GM21723 (cell line): ENCODE measurements at regions not wholly inside any gene's neighbourhood (a gene's known extent, or its start where the extent isn't known, plus 50 kb on each side); places are given as distances from the start of the nearest gene placed in this dataset.
"Not testable (repeated sequence)": the region's sequence is repeated elsewhere in the genome, so short reads cannot be mapped to it uniquely, and the experiment has no call there.

Source experiments
- ATAC-seq: cut with Tn5 transposase; IDR thresholded peaks from one replicate; pipeline ENCODE4 v1.9.1; 2021; ENCODE audit warnings: mild to moderate bottlenecking, moderate library complexity; ENCODE audit not compliant: unreplicated experiment

DNA sequence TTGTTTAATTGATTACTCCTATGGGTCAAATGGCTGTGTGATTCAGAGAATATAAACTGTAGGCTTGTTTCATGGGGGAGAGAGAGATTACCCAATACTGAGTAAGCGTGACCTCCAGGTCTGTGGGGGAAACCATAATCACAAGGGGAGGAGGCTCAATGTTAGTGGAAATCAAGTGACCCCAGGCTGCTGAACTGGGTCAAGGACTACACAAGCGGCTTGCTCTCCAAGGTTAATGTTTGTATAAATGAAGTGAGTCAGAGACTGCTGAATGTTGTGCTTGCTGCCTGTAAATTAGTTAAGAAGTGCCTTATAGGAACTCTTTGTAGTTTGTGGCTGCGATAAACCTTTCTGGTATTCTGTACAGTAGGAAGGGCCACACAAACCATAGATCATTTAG, 479.7 kb downstream of the AACS start:
- ATAC-seq, result no peak

DNA sequence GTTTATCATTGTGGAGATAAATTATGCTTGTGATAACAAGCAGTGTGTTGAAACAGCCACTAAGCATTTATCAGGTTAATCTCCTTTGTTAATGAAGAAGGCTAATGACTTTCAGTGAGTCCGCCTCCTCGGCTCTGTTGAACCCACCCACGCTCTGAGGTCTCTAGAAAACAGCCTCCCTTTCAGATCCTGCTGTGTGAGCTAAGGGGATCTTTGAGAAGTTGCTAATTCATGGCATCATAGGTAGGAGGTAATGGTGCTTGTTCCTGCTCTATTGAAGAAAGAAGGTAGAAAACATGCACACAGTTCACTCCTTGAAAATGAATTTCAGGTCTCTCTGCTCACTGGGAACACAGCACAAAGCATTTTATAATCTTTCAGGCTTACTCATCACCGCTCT, 483.9 kb downstream of the AACS start:
- no peak for ATAC-seq

DNA sequence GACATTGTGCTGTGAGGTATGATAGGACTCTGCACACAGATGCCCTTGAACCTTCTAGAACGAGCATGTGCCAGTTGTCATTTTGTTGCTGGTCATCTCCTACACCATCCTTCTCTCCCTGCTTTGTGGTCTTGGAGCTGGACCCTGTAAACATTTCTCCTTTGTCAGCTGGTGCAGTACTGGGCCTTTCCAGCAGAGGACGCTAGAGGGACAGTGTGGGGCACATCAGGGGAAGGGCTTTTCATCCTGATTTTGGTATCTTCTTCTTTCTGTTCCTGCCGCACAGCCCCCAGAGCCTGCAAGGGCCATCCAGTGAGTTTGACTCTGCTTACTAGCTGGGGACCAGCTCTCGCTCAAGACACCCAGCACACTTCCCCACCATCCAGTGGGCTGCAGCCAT, 484.6 kb downstream of the AACS start:
- no peak for ATAC-seq

DNA sequence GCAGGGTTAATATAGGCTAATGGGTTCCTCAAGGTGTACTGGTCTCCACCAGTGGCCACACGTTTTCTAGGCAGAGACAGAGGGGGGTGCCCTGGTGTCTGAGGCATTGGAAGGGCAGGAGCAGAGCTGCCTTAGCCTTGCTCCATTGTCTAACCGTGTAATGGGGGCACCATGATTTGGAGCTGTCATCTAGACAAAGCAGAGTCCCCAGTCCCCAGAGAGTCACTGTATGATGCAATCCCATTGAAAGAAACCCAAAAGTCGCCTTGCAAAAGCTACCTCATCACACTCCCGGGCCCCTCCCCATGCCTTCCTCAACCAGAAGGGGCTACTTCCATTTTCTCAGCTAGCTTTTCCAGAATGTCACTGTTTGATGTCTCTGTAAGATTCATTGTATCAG, 487.1 kb downstream of the AACS start:
- no peak for ATAC-seq

DNA sequence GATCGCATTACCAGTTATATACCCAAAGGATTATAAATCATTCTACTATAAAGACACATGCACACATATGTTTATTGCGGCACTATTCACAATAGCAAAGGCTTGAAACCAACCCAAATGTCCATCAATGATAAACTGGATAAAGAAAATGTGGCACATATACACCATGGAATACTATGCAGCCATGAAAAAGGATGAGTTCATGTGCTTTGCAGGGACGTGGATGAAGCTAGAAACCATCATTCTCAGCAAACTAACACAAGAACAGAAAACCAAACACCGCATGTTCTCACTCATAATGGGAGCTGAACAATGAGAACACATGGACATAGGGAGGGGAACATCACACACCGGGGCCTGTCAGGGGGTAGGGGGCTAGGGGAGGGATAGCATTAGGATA, 495.8 kb downstream of the AACS start:
- not testable (repeated sequence) for ATAC-seq

DNA sequence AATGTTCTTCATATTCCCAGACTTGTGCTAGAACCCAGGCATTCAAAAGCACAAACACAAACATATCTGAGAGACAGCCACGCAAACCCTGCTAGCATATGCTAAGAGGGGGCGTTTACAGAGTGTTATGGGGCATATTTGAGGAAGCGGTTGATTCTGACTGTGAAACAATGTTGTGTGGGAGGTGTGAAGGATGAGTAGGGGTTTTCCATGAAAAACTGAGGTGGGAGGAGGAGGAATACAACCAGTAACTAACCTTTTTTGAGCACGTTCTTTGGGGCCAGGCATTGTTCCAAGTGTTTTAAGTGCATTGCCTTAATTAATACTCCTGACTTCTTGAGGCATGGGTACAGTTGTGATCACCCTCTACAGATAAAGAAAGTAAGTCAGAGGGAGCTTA, 499.5 kb downstream of the AACS start:
- no peak for ATAC-seq

DNA sequence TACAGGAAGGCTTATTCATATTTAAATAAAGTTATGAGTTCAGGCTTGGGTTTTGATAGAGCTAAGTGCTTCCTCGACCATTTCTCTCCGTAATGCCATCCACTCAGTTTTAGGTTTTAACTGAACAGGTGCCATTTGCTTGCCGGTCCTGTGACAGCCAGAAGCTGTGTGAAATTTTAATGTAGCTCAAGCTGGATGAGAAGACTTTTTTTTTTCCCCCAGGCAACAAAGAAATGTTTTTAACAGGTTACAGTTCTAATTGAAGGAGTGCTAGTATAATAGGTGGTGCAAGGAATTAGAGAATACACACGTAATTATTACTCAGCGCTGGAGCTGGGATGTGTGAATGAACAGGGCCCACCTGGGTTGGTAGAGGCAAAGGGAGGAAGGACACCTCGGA, 502.3 kb downstream of the AACS start:
- no peak for ATAC-seq

DNA sequence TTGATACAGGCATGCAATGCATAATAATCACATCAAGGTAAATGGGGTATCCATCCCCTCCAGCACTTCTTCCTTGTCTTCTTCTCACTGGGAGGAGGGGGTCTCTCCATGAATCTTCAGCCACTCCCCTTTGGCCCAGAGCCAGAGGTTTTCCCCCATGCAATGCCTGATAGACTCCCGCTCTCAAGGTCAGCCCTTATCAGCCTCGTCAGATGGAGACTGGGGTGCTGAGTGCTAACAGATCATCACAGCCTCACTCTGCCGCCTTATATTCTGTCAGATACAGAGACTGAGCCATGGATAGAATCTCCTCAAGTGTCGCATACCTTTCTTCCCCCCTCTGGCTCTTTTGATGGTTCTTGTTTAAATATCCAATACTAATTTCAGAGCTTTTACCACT, 503.1 kb downstream of the AACS start:
- ATAC-seq, result no peak

DNA sequence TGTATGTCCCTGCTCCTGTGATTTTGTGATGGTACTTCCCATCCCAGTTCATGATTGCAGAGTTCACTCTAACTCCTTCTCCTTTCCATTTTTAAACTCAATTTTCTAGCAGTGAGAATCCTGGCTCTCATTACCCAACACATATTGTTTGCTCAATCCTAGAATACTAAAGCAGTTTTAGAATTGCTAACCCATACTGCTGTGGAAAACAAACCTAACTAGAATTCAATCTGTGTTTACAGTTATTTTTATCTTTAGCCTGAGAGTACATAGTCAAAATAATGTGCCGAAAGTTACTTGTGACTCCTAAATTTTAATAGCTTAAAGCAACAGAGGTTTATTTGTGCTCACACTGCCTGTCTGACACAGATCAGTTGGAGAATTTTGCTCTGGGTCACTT, 508.0 kb downstream of the AACS start:
- ATAC-seq, result no peak

DNA sequence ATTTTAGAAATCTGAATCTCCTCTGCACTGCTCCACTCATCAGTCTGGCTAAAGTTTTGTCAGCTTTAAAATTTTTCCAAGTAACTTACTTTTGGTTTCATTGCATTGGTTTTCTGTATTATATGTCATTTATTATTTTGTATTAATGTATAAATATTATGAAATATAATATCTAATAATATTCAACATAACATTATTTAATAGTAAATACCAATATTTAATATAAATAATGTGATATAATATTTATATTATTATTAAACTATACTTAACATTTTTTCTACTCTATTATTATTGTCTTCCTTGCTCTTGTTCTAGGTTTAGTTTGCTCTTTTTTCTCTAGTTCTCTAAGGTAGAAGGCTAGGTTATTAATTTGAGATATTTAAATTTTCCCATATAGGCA, 512.1 kb downstream of the AACS start:
- no peak for ATAC-seq

DNA sequence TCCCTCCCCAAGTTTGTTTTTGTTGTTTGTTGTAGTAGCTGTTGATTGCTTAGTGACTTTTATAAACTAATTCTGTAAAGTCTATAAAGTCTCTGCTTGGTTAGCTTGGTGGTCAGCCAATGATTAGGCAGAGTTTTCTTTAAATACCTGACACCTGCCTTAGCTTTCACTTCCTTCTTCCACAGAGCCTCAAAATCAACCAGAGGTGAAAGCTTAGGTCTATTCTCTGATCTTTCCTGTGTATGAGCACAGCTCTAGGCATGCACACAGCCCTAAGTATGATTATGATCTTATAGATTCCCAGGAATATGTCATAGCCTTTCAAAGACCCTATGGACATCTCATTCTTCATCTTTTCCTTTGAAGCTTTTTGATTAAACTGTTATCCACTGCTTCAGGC, 514.7 kb downstream of the AACS start:
- ATAC-seq, result no peak

DNA sequence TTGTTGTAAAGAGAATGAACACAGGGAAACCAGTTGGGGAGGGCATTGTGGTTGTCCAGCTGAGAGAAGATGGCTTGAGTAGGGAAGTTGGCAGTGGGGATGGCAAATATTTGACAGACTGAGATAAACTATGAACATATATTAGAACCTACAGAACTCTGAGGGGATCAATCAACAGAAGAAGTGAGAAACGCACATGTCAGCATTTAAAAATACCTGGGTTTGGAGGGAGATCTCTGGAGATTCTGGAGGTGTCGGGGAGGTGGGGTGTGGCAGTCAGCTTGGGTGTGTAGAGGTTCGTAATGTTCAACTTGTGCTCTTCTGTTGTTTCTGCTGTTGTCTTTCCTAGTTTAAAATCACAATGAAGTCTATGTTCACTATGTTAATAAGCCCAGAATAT, 517.8 kb downstream of the AACS start:
- ATAC-seq, result no peak

DNA sequence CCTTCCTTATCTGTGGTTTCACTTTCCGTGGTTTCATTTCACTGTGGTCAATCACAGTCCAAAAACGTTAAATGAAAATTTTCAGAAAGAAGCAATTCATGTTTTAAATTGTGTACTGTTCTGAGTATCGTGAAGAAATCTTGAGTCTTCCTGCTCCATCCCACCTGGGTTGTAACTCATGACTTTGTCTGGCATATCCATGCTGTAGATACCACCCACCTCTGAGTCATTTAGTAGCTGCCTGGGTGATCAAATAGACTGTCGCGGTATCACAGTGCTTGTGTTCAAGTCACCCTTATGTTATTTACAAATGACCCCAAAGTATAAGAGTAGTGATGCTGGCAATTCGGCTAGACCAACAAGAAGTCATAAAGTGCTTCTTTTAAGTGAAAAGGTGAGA, 521.2 kb downstream of the AACS start:
- no peak for ATAC-seq

DNA sequence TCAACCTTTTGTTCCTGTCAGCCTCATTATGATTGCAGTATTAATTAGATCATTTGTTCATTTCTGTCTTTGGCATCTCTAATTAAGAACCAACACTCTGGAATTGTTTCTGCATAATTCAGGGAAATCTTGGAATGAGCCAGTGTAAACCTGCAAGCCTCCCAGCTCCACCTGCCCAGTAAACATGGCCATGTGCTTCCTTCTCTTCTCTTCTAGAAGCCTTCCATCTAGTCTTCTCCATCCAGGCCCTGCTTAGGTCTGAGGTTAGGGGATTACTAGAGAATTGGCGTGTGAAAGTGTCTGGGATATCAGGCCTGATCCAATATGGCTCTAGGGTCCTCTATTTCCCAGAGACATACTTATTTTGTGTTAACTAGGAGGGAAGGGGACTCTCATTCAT, 528.0 kb downstream of the AACS start:
- no peak for ATAC-seq

DNA sequence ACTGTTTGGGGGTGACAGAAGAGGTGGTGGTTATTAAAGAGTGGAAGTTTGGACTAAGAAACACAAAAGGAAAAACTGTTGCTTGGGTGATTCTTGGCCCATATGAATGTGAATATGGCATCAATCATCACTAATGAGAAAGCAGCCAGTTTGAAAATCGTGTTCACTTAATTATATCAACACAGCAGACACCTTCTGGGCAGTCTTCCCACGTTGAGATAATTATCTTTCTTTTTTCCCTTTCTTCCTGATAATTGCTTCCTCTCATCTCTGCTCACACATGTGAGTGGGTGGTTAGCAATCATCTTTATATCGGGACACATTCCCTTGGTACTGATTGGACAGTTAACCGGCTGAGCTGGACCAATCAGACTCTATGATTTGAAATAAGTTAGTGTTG, 539.7 kb downstream of the AACS start:
- ATAC-seq, result no peak

DNA sequence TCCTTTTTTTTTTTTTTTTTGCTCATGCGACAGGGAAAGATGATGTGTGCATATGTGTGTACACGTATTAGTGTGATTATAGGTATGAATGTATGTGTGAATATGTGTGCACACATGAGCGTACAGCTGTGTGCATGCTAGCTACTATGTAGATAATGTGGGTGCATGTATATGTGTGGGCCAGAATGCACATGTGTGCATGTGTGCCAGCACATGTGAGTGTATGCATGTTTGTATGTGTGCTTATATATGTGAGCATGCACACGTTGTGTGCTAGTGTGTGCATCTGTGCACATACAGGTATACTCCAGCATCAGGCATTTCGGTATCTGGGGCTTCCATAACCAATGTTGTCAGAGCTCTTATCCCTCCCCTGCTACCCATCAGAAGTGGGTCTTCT, 541.1 kb downstream of the AACS start:
- no peak for ATAC-seq

DNA sequence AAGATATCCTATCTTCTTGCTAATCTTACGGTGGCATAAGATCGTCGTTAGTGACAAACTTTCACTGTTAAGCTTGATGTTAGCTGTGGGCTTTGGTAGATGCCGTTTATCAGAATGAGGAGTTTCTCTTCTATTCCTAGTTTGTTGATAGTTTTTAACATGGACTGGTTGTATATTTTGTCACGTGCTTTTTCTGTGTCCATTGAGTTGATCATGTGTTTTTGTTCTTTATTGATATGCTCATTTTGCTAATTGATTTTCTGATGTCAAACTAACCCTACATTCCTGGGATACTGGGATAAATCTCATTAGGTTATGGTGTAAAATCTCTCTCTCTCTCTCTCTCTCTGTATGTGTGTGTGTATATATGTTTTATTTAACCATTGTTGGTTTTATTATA, 545.1 kb downstream of the AACS start:
- ATAC-seq, result no peak

DNA sequence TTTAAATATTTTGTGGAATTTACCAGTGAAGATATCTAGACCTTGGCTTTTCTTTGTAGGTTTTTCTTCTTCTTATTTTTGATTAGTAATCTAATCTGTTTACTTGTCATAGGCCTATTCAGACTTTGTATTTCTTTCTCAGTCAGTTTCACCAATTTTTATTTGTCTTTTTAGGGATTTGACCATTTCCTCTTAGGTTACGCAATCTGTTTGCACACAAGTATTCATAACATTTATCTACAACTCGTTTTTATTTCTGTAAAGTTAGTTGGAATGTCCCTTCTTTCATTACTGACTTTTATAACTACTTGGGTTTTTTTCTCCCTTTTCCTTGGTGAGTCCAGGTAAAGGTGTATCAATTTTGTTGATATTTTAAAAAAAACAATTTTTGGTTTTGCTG, 545.7 kb downstream of the AACS start:
- ATAC-seq, result no peak

DNA sequence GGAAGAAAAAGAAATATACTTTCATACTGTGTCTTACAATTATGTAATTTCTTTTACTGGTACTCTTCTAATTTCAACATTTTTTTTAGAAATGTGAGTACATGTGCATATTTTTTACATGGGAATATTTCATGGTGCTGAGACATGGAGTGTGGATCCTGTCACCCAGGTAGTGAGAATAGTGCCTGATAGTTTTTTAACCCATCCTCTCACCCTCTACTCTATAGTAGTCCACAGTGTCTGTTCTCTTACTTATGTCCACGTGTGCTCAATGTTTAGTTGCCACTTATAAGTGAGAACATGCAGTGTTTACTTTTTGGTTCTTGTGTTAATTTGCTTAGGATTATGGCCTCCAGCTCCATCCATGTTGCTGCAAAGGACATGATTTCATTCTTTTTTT, 548.8 kb downstream of the AACS start:
- ATAC-seq, result no peak

DNA sequence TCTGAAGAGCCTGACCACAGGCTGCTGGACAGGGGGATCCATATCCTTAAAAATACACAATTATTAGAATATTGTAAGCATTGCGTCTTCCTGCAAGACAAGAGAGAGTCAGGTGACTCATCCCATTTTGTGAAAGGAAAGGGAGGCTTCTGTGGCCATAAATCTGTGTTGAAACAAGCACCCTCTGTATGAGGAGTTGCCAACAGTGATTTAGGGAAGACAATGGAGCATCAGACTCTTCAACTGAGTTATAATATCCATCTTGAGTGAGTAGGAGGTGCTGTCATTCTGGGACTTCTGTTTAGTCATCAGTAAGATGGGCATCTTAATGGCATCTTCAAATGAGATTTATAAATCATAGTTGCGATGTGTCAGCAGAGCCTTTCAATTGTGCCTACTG, 554.5 kb downstream of the AACS start:
- no peak for ATAC-seq

DNA sequence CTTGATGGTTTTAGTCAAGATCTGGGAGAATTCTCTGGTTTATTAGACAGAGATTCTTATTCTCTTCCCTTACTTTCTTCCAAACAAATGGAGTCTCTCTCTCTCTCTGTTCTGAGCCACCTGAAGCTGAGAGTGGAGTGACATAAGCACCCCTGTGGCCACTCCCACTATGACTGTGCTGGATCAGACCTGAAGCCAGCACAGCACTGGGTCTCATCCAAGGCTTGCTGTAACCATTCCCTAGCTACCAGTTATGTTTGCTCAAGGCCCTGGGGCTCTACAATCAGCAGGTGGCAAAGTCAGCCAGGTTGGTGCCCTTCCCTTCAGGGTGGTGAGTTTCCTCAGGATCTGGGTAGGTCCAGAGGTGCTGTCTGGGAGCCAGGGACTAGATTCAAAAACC, 568.5 kb downstream of the AACS start:
- ATAC-seq, result no peak

DNA sequence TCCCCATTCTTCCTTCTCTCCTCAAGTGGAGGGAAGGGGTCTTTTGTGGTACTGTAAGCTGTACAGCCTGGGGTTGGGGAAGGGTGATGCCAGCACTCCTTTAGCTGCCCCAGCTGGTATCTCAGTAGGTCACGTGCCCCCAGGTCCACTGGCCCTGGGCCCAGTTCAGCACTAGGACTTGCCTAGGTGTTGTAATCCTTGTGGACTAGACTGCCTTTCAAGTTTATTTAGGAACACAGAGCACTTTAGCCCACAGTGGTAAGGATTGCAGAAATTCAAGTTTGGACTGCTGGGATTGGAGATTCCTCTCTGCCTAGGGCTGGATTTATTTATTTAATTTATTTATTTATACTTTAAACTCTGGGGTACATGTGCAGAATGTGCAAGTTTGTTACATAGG, 569.6 kb downstream of the AACS start:
- no peak for ATAC-seq

DNA sequence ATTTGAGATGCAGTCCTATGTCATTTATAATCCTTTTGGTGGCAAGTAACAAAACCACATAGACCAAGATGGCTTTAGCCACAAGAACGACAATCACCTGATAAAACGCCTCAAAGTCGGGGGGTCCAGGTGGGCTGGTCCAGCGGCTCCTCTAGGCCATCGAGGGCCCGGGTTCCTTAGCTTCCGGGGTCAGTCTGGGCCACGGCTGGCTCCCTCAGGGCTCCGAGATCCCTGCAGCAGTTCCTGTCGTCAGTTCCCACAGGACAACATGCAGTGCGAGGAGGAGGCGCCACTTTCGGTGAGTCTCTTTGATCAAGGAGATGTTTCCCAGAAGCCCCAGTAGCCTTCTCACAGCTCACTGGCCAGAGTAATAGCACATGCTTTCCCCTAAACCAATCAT, 574.6 kb downstream of the AACS start:
- ATAC-seq, result no peak

DNA sequence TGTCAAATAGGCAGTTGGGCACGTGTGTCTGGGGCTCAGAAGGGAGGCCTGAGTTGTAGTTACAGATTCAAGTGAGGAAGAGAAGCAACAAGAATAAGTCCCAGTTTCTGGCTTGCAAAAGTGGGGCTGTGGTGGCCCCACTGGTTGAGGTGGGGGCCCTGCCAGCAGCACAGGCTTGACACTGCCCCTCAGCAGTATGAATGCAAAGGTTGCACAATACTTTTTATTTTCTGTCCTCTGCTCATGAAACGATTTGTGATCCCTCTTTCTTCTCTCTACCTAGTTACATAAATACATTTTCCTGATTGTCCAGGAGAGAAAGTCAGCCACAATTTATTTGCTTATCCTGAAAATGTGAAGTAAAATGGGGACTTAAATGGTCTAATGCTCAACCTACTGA, 577.8 kb downstream of the AACS start:
- no peak for ATAC-seq
